Hepatocyte (in vitro differentiated cells): ENCODE measurements at regions not wholly inside any gene's neighbourhood (a gene's known extent, or its start where the extent isn't known, plus 50 kb on each side); places are given as distances from the start of the nearest gene placed in this dataset.

ENCODE experiments used
- DNase-seq: peaks from one replicate; pipeline ENCODE4 v3.0.0-alpha.2; 2016; ENCODE audit warnings: low spot score
- H2AFZ ChIP-seq: fragments of 200-600 bp; sonication (generic); 2 replicates; pipeline ENCODE4 v1.6.0; 2016; ENCODE audit warnings: antibody characterized with exemption, mild to moderate bottlenecking
- H3K27ac ChIP-seq: fragments of 200-600 bp; sonication (generic); 2 replicates; pipeline ENCODE4 v1.5.1; 2016; ENCODE audit warnings: mild to moderate bottlenecking
- H3K27me3 ChIP-seq: fragments of 200-600 bp; sonication (generic); 2 replicates; pipeline ENCODE4 v1.6.1; 2016
- H3K36me3 ChIP-seq: fragments of 200-600 bp; sonication (generic); replicated peaks from 2 replicates; pipeline ENCODE4 v1.5.1; 2016; ENCODE audit warnings: low read depth; ENCODE audit not compliant: insufficient read depth
- H3K4me1 ChIP-seq: fragments of 200-600 bp; sonication (generic); 2 replicates; pipeline ENCODE4 v1.5.1; 2016; ENCODE audit warnings: mild to moderate bottlenecking, moderate library complexity; ENCODE audit not compliant: insufficient read depth
- H3K4me2 ChIP-seq: fragments of 200-600 bp; sonication (generic); 2 replicates; pipeline ENCODE4 v1.6.0; 2016
- H3K4me3 ChIP-seq: fragments of 200-600 bp; sonication (generic); 2 replicates; pipeline ENCODE4 v1.5.1; 2016; ENCODE audit warnings: mild to moderate bottlenecking
- H3K79me2 ChIP-seq: fragments of 200-600 bp; sonication (generic); 2 replicates; pipeline ENCODE4 v1.6.0; 2017; ENCODE audit warnings: mild to moderate bottlenecking
- H3K9me2 ChIP-seq: fragments of 200-600 bp; sonication (generic); replicated peaks from 2 replicates; pipeline ENCODE4 v1.6.0; 2017; ENCODE audit warnings: mild to moderate bottlenecking; ENCODE audit not compliant: insufficient read depth
- H3K9me3 ChIP-seq: fragments of 200-600 bp; sonication (generic); 2 replicates; pipeline ENCODE4 v1.5.1; 2016; ENCODE audit warnings: low read depth, mild to moderate bottlenecking
- H4K20me1 ChIP-seq: fragments of 200-600 bp; sonication (generic); 2 replicates; pipeline ENCODE4 v1.6.0; 2016; ENCODE audit warnings: mild to moderate bottlenecking; ENCODE audit not compliant: insufficient read depth, poor library complexity, severe bottlenecking
- EZH2 ChIP-seq: fragments of 200-600 bp; sonication (generic); IDR thresholded peaks from 2 replicates; pipeline ENCODE4 v1.6.1; 2016; ENCODE audit warnings: antibody characterized with exemption, mild to moderate bottlenecking, borderline replicate concordance
- EZH2phosphoT487 ChIP-seq: fragments of 200-600 bp; sonication (generic); IDR thresholded peaks from one replicate; pipeline ENCODE4 v1.6.1; 2018; ENCODE audit warnings: antibody characterized with exemption, mild to moderate bottlenecking, low read depth, moderate library complexity; ENCODE audit not compliant: unreplicated experiment, severe bottlenecking
- WGBS: methylation state at CpG from one replicate; pipeline ENCODE4 v1.1.6; 2016; ENCODE audit warnings: low lambda C conversion rate; ENCODE audit errors: missing lambda C conversion rate; 5-methylcytosine and 5-hydroxymethylcytosine counted together
- TF ChIP-seq, protein P1 (sequence below): fragments of 200-600 bp; sonication (generic); IDR thresholded peaks from 2 replicates; pipeline ENCODE4 v1.5.1; 2016; ENCODE audit warnings: antibody characterized with exemption, mild to moderate bottlenecking; ENCODE audit not compliant: poor library complexity

DNA sequence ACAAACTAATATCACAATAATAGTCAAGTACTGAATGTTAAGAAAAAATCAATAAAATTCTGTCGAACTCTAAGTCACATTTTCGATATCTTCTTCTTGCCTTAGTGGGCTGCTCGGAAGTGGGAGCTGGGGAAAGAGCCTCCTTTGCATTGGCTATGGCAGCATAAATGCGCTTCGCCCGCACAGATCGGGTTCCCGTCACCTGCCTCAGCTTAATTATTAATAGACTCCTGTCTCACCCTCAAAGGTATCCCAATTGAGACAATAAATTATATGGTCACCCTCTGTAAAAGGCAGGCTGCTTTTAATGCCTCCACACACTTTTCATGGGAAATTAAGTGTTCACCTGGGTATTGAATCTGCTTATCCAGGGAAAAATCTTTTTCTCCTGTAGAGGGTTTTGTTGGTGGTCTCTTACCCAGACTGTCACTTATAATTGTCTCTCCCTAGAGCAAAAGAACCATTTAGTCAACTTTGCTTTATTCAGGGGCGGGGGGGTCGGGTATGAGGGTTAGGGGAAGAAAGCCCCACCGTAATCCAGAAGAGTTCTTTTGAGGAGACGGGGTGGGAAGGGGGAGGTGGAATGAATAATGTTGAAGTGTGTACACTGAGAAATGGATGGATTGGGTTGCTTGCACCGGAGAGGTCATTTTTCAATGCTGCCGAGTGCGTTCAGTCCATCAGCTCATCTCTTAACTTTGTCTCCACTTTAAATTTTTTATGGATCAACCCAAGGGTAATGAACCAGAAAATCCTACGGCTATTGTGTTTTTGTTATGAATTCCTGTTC lies 682.6 kb upstream of the SGCG start:
- Histone ChIP-seq H4K20me1 (no peaks in the 10 kb centered on the region), H3K27me3 (no peaks in the 10 kb centered on the region), H3K9me2 (no peaks in the 10 kb centered on the region), H3K27ac (no peak overlapping the region), H2AFZ (no peak overlapping the region), H3K4me2 (no peak overlapping the region), H3K36me3 (no peaks in the 10 kb centered on the region), H3K4me1 (no peaks in the 10 kb centered on the region), H3K79me2 (no peaks in the 10 kb centered on the region), H3K4me3 (no peak overlapping the region), H3K9me3 (no peaks in the 10 kb centered on the region)
- 89% methylated on average over 16 of the region's 16 CpGs for WGBS
- no peak for TF ChIP-seq EZH2phosphoT487
- TF ChIP-seq, protein P1, sequence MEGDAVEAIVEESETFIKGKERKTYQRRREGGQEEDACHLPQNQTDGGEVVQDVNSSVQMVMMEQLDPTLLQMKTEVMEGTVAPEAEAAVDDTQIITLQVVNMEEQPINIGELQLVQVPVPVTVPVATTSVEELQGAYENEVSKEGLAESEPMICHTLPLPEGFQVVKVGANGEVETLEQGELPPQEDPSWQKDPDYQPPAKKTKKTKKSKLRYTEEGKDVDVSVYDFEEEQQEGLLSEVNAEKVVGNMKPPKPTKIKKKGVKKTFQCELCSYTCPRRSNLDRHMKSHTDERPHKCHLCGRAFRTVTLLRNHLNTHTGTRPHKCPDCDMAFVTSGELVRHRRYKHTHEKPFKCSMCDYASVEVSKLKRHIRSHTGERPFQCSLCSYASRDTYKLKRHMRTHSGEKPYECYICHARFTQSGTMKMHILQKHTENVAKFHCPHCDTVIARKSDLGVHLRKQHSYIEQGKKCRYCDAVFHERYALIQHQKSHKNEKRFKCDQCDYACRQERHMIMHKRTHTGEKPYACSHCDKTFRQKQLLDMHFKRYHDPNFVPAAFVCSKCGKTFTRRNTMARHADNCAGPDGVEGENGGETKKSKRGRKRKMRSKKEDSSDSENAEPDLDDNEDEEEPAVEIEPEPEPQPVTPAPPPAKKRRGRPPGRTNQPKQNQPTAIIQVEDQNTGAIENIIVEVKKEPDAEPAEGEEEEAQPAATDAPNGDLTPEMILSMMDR, result no peak
- TF ChIP-seq EZH2, result no peak
- DNase-seq, result no peak

DNA sequence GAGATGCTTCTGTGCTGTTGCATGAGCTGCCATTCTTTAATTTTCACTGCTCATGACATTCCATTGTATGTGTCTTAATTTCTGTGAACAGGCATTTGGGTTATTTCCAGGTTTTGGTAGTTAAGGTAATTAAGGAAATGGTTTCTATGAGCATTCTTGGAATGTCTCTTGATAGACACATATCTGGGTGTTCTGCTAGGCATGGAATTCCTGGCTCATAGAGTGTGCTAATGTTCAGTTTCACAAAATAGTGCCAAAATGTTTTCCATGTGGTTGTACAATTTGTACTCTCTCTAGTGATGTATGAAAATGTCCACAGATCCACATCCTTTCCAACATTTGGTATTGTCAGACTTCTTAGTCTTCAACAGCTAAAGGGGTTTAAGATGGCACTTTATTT lies 680.9 kb upstream of the SGCG start:
- H3K4me3 ChIP-seq, result no peak overlapping the region

DNA sequence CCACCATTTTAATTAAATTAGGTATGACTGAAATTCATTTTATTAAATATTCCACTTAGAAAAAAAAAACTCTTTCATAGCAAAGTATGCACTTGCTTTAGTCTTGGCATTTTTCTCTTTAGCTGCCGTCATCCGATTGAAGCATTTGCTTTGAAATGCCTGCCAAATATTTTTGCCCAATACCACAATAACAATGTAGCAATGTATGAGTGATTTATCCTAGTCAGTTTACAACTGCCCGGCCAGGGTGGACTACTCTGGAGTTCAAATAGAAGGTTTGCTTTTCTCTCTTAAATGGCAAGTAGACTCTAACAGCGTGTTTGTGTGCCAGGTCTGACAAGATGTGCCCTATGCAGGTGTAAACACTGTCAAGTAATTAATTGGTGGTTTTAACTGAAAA lies 675.3 kb upstream of the SGCG start:
- no peaks in the 10 kb centered on the region for H3K9me2 ChIP-seq
- no peak overlapping the region for H3K4me3 ChIP-seq
- H3K27ac ChIP-seq, result no peak overlapping the region
- no peaks in the 10 kb centered on the region for H3K27me3 ChIP-seq
- 56% methylated on average over 4 of the region's 4 CpGs for WGBS
- peak overlapping the region; percentile 56 for H3K4me2 ChIP-seq
- H3K4me1 ChIP-seq, result peaks cover 4% of the 10 kb centered on the region
- no peaks in the 10 kb centered on the region for H3K79me2 ChIP-seq
- no peaks in the 10 kb centered on the region for H3K36me3 ChIP-seq
- no peak overlapping the region for H2AFZ ChIP-seq
- no peak for TF ChIP-seq EZH2phosphoT487
- TF ChIP-seq, protein P1, result no peak
- TF ChIP-seq EZH2, result no peak
- H4K20me1 ChIP-seq, result no peaks in the 10 kb centered on the region
- DNase-seq, result no peak
- no peaks in the 10 kb centered on the region for H3K9me3 ChIP-seq

More for the DNA sequence above, 680.9 kb upstream of the SGCG start:
- Histone ChIP-seq H3K9me3 (no peaks in the 10 kb centered on the region), H2AFZ (no peak overlapping the region), H3K36me3 (no peaks in the 10 kb centered on the region), H3K27ac (no peak overlapping the region), H3K4me2 (no peak overlapping the region), H3K79me2 (no peaks in the 10 kb centered on the region), H3K9me2 (no peaks in the 10 kb centered on the region), H4K20me1 (no peaks in the 10 kb centered on the region), H3K27me3 (no peaks in the 10 kb centered on the region), H3K4me1 (no peaks in the 10 kb centered on the region)
- no peak for DNase-seq
- TF ChIP-seq EZH2, result no peak
- no peak for TF ChIP-seq EZH2phosphoT487

DNA sequence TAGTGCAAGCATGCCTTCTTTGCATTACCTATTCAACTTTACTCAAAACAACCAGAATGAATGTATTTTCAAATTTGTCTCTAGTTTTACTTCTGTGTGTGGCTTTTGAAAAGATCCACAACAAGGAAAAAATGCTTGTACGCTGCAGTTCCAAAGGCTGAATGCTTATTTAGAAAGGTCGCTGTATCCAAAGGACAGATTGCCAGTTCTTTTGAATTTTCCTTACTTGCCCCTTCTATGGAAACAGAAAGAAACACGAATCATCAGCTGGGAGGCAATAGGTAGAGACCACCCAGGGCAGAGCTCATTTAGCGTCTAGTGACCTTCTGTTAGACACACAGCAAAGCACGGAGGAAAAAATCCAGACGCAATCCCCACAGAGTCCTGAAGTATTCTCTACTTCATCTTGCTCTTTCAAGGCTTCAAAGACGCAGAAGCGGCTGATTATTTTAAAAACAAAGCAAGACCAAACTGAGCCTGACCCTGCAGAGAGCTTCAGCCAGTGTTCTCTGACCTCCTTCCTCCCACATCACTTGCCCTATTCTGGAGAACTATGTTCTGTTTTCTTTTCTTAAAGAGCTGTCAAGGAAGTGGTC lies 674.6 kb upstream of the SGCG start:
- H3K4me1 ChIP-seq, result peaks cover 4% of the 10 kb centered on the region
- no peaks in the 10 kb centered on the region for H3K79me2 ChIP-seq
- no peaks in the 10 kb centered on the region for H4K20me1 ChIP-seq
- no peak overlapping the region for H3K4me3 ChIP-seq
- H3K27ac ChIP-seq, result peak overlapping the region; percentile 59
- peak overlapping the region; percentile 64 for H2AFZ ChIP-seq
- no peaks in the 10 kb centered on the region for H3K9me3 ChIP-seq
- H3K4me2 ChIP-seq, result peak overlapping the region; percentile 56
- H3K27me3 ChIP-seq, result no peaks in the 10 kb centered on the region
- no peaks in the 10 kb centered on the region for H3K9me2 ChIP-seq
- H3K36me3 ChIP-seq, result no peaks in the 10 kb centered on the region
- WGBS, result 56% methylated on average over 8 of the region's 8 CpGs
- DNase-seq, result no peak
- no peak for TF ChIP-seq EZH2
- TF ChIP-seq, protein P1, result peak; percentile 22
